ENCODE measurements at regions not wholly inside any gene's neighbourhood (a gene's known extent, or its start where the extent isn't known, plus 50 kb on each side); places are given as distances from the start of the nearest gene placed in this dataset.
"Not testable (repeated sequence)": the region's sequence is repeated elsewhere in the genome, so short reads cannot be mapped to it uniquely, and the experiment has no call there.

DNA sequence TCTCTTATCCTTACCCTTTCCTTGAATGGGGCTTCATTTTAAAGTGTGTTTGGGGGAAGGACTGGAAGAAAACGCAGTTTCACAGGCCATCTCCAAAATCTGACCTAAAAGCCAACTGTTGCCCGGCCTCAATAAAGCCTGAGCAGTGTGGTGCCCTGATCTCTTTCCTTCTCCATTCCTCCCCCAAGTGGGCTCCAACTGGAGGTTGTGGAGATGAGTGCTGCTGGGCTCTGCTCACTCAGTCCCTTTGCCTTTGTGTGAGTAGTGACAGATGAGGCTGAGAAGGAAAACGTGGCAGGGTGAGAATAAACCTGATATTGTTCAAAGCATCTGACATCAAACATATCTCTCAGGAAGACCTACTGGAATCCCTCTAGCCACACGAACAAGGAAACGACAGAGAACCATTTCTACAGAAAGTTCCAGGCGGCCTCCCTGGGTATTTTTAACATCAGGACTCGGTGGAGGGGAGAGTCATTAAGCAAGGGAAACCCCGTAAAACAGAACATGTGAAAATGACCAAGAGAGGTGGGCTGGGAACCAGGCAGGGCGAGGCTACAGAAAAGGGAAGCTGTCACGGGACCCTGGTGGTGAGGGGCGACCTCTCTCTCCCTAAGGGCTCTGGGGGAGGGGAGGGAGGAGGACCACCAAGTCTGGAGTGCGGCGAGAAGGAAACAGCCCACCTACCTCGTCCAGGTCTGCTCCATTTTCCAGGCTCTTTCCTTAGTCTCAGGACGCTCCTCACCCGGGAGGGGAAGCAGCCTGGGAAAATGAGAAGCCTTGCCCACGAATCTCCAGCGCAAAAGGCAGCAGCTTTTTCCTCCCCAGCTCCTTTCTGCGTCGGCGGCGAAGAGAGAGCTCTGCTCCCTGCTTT is 59.1 kb upstream of the NBPF26 start:
- not testable (repeated sequence) for DNase-seq (ENCODE audit: low read depth)

DNA sequence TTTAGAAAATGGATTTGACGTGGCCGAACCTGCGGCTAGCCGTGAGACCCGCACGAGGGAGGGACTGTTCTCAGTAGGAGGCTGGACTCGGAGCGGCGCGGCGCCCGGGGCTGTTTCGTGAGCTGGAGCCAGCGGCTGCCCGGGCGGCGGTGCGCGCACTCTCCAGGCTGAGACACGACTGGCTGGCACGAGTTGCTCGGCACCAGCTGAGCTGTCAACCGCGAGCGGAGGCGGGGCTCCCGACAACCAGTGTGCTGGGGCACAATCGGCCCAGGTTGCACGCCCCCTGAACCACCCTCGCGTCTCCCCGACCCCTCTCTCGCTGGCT is 58.5 kb upstream of the NBPF26 start:
- not testable (repeated sequence) for DNase-seq (ENCODE audit: low read depth)

DNA sequence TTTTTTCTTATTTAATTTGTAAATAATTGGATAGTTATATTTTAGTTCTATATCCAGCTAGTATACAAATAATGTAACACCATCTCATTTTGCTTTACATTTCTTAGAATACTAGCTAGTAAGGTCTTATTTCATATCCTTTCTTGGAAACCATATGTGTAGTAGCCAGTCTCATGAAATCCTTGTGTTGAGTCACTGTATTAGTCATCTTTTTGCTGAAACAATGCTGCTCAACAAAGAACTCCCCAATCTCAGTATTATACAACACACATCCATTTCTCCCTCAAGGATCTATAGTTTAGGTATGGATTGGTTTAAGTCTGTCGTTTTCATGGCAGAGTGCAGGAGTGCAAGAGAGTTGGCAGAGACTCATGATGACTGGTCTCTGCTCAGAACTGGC is 55.6 kb upstream of the NBPF26 start:
- not testable (repeated sequence) for DNase-seq (ENCODE audit: low read depth)

Measured in stimulated activated CD8-positive, alpha-beta memory T cell treated with anti-CD3 and anti-CD28 coated beads, Interleukin-12 subunit alpha, Interleukin-12 subunit beta, amount 100 ng/mL, for 4 hours (primary cell).